HT-29 (cell line): ENCODE measurements at regions not wholly inside any gene's neighbourhood (a gene's known extent, or its start where the extent isn't known, plus 50 kb on each side); places are given as distances from the start of the nearest gene placed in this dataset.
A peak's percentile ranks its signal among the peaks of the same experiment; 100 is the strongest.

Experiments used
- DNase-seq: peaks from one replicate; pipeline ENCODE4 v3.0.0-alpha.2; 2015; ENCODE audit warnings: low spot score

DNA sequence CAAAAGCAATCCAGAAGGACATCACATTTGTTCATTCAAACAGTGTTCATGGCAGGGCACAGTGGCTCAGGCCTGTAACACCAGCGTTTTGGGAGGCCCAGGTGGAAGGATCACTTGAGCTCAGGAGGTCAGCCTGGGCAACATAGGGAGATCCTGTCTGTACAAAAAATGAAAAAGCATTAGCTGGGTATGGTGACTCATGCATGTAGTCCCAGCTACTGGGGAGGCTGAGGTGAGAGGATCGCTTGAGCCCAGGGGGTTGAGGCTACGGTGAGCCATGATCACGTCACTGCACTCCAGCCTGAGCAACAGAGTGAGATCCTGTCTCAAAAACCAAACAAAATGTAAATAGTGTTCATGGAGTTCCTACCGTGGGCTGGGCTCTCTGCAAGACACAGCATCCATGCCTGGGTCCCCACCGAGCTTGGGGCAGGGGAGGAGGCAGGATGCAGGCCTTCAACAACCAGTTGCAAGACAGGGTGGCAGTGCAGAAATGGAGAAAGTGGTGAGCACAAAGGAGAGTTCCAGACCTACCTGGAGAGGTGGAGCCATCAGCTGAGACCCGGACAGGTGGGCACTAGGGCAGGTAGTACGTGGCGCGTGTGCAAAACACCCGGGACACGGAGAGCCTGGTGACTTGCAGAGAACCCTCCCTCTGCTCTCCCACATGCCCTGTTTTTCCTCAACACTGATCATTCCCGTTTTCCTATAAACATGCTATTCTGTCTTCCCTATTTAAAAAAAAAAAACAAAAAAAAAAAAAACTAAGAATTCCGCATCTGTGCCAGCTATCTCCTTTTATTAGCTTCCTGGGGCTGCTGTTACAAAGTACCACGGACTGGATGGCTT, 138.9 kb downstream of the TOMM20 start:
- no peak for DNase-seq

DNA sequence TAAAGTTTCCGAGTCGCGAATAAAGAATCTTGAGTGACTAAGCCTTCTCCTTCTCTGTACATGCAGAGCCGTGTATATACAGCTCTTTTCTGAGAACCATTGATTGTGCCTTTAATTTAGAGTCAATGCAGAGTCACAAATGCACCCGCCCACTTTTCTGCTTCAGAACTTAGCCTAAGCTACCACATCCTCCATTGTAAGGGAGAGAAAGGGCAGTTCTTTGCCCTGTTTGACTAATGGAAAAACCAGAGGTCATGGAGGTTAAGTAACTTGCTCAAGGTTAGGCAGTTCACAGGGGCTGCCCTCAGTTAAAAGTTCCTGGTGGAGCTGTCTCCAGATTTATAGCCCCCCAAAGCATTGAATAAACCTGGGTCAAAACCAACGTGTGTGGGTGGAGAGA, 139.6 kb downstream of the TOMM20 start:
- DNase-seq = no peak

DNA sequence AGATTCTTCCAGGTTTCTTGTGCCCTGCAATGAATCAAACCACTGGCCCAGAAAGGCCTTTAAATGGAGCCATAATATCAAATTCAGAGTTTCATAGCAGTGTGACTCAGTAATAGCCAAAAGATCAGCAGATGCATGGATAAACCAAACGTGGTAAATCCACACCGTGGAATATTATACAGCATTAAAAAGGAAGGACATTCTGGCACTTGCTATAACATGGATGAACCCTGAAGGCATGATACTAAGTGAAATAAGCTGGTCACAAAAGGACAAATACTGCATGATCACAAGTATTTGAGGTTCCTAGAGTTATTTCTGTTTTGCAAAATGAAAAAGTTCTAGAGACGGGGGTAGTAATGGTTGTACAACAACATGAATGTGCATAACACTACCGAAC, 140.1 kb downstream of the TOMM20 start:
- DNase-seq = no peak

DNA sequence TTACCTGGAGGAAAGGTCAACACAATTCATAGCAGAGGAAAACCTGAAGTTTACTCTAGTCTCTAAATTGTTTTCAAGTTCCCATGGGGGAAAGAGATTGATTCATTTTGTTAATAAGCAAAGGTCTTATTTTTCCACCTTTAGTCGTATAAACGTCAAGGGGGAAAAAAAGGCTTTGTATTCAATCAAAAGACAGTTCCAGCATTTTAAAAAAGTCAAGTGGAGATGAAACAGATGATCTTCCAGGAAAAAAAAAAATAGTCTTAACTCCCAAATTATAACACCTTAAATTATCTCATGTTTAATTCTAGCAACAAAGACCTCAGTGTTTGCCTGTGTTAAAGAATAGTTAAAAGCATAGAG, 140.5 kb downstream of the TOMM20 start:
- DNase-seq = no peak

DNA sequence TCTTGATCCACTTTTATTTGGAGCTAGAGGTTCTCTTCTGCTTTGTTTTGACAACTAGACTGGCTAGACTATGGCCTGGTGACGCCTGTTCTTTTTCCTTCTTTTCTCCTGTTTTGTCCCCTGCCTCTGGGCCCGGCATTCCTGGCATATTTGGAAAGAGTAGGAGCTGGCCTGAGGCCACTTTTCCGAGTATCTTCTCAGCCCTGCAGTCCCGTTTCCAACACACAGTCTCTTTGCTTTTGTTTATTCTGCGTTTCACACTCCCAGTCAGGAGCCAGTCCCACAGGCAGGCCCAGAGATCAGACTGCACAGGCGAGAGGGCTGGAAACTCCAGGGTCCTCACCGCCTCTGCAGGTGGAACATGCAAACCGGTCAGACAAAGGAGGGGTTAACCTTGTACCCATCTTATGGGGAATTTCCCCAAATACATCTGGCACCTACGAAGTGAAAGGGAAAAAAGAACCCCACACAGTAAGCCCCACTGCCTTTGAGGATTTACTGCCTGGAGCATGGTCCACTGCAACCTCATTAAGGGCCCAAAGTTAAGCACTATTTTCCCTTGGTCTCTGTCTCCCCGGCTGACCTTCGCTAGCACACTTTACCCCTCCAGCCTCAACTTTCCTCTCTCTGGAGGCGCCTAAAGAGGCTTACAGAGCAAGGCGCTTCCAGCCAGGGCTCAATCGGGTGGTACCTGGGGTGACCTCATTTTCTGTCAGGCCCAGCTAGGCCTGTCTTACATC, 141.1 kb downstream of the TOMM20 start:
- DNase-seq = peak; percentile 59

DNA sequence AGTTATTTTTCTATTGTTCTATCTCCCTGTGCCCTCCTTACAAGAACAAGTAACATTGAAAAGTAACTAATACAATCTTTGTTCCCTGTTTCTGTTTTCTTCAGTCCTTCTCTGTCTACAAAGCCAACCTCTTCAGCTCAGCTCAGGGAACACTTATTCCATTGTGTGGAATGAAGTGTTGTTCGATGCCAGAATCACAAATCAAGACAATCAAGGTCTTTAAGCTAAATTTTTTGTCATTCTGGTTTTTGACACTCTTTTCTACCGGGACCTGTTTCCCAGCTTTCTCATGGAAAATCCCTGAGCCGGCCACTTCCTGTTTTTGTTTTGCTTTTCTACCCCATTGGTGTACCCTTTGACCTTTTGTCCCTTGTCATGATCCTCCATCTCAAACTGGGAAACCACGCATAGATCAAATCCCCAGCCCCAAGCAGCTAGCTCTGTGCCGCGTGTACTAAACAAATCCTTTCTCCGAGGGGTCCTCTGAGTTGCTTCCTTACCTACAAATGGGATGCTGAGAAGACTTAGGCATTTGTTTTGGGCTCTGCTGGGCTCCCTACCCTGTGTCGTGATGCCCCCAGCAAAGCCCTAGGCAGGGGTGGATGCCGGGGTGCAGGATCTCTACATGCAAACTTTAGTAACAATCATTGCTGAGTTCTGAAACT, 141.8 kb downstream of the TOMM20 start:
- DNase-seq = no peak

DNA sequence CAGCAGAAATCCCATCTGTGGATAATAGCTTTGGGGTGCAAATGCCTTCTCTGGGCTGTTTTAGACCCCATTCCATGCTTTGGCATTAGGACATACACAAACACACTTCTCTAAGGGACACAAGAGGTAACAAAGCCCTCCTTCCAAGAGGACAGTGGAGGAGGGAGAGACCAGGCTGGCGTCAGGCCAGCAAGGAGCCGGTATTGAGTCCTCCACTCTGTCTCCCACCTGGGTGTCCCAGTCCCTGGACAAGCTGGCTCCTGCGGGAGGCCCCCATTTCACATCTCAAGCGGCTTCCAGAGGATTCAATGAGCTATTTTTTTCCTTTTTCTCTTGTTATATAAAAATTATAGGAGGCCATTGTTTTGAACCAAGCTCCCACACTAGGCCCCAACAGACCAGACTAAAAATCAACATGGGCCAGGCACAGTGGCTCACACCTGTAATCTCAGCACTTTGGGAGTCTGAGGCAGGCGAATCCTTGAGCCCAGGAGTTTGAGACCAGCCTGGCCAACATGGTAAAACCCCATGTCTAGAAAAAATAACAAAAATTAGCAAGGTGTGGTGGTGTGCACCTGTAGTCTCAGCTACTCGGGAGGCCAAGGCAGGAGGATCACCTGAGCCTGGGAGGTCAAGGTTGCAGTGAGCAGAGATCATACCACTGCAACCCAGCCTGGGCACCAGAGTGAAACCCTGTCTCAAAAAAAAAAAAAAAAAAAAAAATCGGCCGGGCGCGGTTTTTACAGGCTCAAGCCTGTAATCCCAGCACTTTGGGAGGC, 142.9 kb downstream of the TOMM20 start:
- no peak for DNase-seq

DNA sequence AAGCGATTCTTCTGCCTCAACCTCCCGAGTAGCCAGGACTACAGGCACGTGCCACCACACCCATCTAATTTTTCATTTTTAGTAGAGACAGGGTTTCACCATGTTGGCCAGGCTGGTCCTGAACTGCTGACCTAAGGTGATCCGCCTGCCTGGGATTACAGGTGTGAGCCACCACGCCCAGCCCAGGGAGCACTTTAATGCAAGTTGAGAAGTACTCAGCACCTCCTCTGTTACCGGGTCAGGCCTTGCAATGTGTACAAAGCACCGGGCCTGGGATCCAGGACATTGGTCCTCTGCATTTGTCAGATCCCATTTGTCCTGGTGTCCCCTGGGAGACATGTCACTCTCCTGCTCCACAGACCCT, 143.6 kb downstream of the TOMM20 start:
- no peak for DNase-seq

DNA sequence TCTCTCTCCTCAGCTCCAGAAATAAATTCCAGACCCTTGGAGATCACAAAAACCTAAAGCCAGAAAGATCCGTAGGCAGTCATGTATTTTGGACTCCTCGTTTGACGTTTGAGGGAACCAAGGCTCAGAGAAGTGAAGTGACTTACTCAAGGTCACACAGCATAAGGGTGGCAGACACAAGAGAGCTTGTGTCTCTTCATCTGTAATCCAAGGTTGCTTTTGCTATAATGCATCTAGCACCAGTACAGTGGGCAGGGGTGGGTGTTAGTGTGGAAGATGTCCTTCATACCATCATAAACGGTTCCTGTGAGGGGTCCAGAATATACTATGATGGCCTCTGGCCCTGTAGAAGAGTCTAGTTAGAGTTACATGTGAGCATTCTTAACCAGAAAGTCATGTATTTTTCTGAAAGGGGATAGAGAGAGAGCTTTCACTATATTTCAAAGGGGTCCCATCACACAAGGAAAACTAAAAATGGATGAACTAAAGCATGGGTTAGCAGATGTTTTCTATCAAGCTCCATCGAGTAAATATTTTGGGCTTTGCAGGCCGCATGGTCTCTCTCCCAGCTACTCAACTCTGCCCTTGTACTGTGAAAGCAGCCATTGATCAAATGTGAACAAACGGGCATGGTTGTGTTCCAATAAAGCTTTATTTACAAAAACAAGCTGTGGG, 144.9 kb downstream of the TOMM20 start:
- no peak for DNase-seq

DNA sequence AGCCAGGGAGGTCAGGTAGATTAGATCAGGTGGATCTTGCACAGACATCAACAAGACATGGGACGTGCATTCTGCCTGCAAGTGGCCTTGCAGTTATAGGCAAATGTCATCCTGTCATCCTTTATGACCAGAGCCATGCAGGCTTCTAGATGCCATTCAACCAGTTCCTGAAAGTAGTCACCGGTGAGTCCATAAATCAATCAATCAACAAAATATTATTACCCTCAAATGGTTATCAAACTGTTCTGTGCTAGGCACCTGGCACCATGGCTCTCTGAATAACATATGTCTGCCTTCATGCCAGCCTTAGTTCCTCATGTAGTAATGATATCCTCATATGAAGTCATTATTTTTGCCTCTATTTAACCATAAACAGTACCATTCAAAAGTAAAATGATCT, 146.9 kb downstream of the TOMM20 start:
- no peak for DNase-seq

DNA sequence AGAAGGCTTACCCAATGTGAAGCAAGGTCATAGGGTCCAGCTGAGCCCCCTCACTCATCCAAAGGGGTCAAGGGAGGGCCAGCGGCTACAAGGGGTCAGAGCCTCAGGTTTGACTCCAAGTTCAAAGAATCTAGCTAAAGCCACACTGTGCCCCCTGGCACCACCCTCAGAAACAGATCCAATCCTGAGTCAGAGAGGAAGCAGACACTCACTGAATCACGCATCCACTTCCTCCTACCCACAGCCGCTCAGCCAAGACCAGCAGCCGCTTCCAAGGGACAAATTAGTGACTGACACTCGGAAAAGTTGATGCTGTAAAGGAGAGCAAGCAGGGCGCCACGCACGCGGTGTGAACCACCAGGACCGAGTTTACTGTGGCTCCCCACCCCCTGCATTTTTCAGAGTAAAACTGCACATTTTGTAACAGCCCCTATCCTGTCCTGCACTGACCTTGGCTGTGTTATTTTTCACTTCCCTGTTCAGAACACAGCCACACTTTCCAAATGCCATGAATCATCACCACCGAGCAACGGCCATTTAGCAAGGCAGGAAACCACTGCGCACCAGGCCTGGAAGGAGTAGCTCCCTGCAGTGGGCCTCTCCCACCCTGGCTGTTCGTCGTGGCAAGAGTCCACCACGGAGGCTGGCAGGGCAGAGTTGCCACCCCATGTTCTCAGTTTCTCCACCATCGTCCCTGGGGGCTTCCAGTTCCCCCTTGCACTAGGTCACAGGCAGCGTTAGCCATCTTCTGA, 147.8 kb downstream of the TOMM20 start:
- DNase-seq = peak; percentile 88

DNA sequence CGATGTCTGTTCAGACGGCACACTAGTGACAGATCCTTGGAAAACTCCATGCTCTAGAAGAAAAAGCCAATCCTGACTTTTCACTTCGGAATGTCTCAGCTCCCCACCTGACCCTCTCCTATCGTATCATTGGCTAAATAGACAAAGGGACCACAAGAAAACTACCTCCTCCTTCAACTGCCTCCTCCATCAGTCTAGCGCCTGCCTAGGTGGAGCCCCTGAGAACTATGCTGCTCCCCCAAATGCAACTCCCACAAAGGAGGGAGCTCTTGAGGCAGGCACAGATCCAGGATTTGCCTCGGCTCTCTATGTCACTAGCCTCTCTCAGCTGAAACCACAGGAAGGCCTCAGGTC, 148.4 kb downstream of the TOMM20 start:
- DNase-seq = no peak

DNA sequence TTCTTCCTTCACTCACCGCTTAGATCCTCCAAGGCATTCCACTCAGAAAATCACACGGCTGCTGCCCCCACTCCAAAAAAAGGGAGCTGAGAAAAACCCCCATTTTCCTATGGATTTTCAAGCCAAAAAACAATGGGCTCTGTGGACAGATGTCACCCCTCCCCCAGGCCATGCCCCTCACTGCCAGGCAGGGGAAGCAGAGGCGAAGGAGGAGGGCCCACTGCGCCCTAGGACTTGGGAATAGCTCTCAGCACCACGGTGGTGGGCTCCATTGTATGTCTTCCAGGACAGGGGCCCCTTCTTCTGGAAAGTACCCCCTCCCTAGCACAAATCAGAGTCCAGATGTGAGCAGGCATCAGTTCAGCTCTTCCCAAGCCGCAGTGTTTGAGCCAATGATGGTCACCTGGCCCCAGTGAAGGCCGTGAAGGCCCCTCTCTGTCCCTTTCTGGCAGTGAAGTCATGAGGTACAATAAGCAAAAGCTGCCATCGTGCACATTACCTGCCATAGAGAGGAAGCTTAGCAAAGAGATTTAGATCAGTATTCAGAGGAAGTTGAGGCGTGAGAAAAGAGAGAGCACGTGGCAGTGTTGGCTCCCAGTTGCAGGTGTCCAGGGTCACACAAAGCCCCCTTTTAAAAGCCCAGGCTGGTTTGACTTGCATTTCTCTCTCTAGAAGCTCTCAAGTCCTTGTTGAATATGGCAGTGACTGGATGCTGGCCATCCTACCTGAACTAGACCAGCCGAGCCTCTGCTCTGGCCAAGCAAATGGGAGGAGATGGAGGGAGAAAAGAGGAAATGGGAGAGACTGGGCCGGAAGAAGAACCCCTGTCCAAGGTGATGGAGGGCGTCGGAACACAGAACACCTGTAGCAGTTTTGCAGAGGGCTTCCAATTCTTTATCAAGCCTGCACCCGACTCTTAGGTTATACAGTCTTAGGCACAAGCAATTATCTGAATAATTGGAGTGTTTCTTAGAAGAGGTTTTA, 149.0 kb downstream of the TOMM20 start:
- DNase-seq = no peak

DNA sequence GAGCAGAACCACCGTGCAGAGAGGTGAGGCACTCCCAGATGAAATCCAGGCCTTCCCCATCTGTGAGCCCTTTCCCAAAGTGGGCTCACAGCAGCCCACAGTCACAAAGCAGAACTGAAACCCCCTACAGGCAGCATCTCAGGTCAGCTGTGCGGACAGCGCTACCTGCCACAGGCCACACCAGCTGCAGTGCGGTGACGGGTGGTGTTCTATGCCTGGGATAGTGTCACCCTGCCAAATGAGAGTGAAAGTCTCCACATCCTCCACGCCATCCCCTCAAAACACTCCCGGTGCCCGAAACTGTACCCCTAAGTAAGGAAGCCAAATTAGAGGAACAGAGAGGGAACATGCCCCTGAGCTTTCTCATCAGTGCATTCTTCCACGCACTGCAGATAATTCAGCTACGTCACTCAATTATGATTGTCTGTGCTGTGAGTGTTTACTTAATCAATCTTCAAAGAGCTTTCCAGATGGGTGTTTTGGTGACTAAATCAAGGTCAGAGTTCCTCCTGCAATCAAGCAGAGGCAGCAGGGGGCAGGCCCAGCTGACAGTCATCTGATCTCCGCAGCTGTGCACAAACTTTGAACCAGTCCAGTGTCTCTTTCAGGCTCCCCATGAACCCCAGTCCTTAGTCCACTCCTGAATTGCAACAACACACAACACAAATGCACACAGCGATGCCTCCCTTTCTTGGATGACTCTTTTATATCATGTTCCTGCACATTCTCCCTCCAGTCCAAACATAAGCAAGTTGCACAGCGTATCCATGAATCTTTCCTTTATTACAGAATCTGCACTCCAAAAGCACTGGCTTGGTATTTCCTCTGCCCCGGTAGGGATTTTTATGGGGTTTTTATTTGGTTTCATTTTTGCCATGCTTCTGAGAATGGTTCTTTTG, 150.0 kb downstream of the TOMM20 start:
- peak; percentile 81 for DNase-seq

DNA sequence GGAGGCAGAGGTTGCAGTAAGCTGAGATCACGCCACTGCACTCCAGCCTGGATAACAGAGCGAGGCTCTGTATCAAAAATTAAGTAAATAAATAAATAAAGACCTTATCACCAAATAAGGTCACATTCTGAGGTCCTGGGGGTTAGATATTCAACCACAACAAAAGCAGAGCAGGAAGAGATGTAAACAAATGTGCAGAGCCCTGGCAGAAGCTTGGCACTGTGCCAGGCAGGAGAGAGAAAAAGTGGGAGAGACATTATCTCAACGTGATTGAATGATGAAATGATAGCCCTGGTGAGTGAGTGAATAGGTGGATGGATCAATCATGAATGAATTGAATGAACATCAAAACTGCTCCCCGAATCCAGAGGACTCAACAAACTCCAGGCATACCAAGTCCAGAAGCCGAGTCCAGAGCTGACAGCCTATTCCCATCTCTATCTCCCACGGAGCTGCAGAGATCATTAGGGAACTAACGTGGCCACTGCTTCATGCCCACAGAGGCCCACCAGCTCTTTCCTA, 150.7 kb downstream of the TOMM20 start:
- peak; percentile 67 for DNase-seq

DNA sequence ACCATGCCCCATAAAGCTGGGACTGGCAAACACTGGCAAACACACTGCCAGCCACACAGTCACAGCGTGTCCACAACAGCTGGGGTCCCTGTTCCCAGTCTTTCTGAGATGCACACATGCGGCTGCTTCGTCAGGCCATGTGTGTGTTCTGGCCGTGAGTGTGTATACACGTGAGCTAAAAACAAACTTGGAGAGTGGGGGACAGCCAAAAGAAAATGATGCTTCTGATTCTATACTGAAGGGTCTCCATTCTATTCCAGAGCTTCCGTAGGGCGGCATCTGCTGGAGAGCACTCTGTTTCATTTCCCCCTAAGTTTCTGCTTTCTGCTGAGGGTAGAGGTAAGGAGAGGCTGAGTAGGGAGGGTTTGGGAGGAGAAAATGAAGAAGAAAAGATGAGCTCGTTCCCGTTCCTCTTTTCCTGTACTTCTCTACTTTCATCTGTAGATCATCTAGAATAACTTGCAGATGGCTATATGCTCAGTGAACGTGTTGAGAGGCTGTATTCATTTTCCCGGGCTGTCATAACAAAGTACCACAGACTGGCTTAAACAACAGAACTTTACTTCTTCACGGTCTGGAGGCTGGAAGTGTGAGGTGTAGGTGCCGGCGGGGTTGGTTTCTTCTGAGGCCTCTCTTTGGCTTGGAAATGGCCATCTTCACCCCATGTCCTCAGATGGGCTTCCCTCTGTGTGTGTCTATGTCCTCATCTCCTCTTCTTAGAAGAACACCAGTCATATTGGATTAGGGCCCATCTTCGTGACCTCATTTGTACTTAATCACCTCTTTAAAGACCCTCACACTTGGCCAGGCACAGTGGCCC, 151.6 kb downstream of the TOMM20 start:
- DNase-seq = no peak
